HG03432 (cell line): ENCODE measurements at regions not wholly inside any gene's neighbourhood (a gene's known extent, or its start where the extent isn't known, plus 50 kb on each side); places are given as distances from the start of the nearest gene placed in this dataset.

Source experiments
- ATAC-seq: cut with Tn5 transposase; IDR thresholded peaks from one replicate; pipeline ENCODE4 v1.9.1; 2021; ENCODE audit warnings: mild to moderate bottlenecking, moderate library complexity; ENCODE audit not compliant: unreplicated experiment

DNA sequence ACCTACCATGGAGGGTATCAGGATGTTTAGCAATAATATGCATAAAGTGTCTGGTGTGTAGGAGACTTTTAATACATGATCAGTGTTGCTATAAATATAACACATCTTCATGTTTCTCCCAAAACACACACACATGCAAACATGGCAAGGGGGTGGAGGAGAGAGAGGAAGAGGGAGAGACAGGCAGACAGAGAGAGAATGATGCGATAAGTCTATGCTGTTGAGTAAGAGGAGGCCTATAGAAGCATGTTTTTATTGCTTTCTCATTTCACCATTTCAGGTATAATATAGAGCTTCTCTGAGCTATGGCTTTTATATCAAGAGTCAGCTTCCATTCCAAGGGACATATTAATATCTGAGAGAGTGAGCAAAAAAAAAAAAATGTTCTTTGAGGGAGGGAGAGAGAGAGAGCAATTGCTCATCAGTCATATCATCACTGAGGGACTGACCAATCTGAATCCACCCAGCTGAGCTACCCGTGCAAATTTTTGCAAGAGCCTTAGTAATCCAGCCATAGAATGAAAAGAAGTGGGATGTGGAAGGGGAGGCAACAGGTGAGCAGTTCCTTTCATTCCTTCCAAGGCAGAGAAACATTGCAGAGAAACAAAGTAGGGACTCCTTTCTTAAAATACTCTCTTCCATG, 54.8 kb upstream of the RASSF8 start:
- no peak for ATAC-seq

DNA sequence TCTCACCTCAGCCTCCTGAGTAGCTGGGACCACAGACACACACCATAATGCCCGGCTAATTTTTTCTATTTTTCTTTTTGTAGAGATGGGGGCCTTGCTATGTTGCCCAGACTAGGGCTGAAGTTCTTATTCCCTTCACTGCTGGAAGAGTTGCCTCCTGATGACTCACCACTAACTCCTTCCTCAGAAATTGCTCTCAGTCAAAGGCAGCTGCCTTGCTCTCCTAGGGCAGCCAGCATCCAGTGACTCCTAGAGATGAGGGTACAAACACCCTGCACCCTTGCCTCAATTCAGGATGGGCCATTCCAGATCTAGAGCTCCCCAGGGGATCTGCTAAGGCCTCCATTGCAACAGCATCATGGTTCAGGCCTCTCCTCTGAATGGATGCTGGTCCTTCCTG, 54.0 kb upstream of the RASSF8 start:
- no peak for ATAC-seq

- no peak for ATAC-seq
These were observed 51.7 kb upstream of the RASSF8 start for GRCh38 chr12:25906651-25907340.
